ENCODE measurements at regions not wholly inside any gene's neighbourhood (a gene's known extent, or its start where the extent isn't known, plus 50 kb on each side); places are given as distances from the start of the nearest gene placed in this dataset.
"Not testable (repeated sequence)": the region's sequence is repeated elsewhere in the genome, so short reads cannot be mapped to it uniquely, and the experiment has no call there.

GRCh38 chr10:52577047-52577446 is 195.5 kb downstream of the MBL2 start:
- no peak for TF ChIP-seq SUZ12 (IDR thresholded peaks at IDR 0.05; ENCODE audit: extremely low read depth, insufficient read depth, insufficient read length)
- TF ChIP-seq ZNF274 (IDR thresholded peaks at IDR 0.05; ENCODE audit: low read depth, low read length) = no peak
- Histone ChIP-seq H3K4me3 (ENCODE audit: insufficient read length, low read depth) (no peak overlapping the region), H3K4me1 (ENCODE audit: insufficient read depth, insufficient read length) (no peaks in the 10 kb centered on the region), H3K27me3 (ENCODE audit: insufficient read depth, insufficient read length) (no peaks in the 10 kb centered on the region), H3K36me3 (ENCODE audit: insufficient read depth, insufficient read length, low read length) (no peaks in the 10 kb centered on the region), H3K9ac (ENCODE audit: insufficient read length, low read depth) (no peak overlapping the region), H3K9me3 (ENCODE audit: insufficient read depth, low read length) (peaks cover 7% of the 10 kb centered on the region; the same call in 1 of the 2 replicates)
- DNase-seq (ENCODE audit: low read depth, low spot score) = no peak

DNA sequence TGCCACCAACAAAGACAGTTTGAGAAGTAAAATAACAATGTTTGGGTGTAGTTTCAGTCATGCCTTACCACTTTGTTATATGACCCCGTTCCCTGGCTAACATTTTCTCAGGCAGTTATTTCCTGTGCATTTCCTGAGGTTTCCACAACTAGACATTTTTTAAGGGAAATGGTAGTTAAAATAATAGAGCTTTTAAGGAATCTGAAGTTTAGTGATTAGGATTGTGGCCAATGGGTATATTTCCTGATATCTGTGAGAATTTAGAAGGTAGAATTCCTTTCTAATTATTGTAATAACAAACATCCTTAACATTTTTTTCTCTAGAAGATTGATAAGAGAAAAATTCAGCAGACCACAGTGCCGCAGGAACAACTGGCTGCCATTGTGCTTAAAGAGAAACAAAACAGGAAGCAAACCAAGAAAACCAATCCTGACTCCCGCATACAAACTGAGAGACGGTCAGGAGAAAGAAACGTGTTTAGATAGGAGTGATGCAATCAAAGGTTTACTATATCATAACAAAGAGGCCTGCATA is 193.6 kb downstream of the MBL2 start:
- Histone ChIP-seq H3K9me3 (ENCODE audit: insufficient read depth, low read length) (peaks cover 7% of the 10 kb centered on the region; the same call in 1 of the 2 replicates), H3K4me1 (ENCODE audit: insufficient read depth, insufficient read length) (no peaks in the 10 kb centered on the region), H3K36me3 (ENCODE audit: insufficient read depth, insufficient read length, low read length) (no peaks in the 10 kb centered on the region), H3K4me3 (ENCODE audit: insufficient read length, low read depth) (no peak overlapping the region), H3K27me3 (ENCODE audit: insufficient read depth, insufficient read length) (no peaks in the 10 kb centered on the region), H3K9ac (ENCODE audit: insufficient read length, low read depth) (no peak overlapping the region)
- TF ChIP-seq ZNF274 (IDR thresholded peaks at IDR 0.05; ENCODE audit: low read depth, low read length) = no peak
- DNase-seq (ENCODE audit: low read depth, low spot score) = no peak

DNA sequence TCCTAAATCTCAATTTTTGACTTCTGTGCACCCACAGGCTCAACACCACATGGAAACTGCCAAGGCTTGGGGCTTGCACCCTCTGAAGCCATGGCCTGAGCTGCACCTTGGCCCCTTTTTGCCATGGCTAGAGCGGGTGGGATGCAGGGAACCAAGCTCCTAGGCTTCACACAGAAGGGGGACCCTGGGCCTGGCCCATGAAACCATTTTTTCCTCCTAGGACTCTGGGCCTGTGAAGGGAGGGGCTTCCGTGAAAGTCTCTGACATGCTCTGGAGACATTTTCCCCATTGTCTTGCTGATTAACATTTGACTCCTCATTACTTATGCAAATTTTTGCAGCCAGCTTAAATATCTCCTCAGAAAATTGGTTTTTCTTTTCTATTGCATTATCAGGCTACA is 190.9 kb downstream of the MBL2 start:
- H3K4me1 ChIP-seq (ENCODE audit: insufficient read depth, insufficient read length); H3K27me3 ChIP-seq (ENCODE audit: insufficient read depth, insufficient read length); H3K36me3 ChIP-seq (ENCODE audit: insufficient read depth, insufficient read length, low read length); H3K9ac ChIP-seq (ENCODE audit: insufficient read length, low read depth); H3K9me3 ChIP-seq (ENCODE audit: insufficient read depth, low read length); H3K4me3 ChIP-seq (ENCODE audit: insufficient read length, low read depth); DNase-seq (ENCODE audit: low read depth, low spot score): not testable (repeated sequence)

GRCh38 chr10:52583336-52583735 is 189.2 kb downstream of the MBL2 start:
- no peak for TF ChIP-seq ZNF274 (IDR thresholded peaks at IDR 0.05; ENCODE audit: low read depth, low read length)
- no peak for TF ChIP-seq YY1 (IDR thresholded peaks at IDR 0.05; ENCODE audit: insufficient read depth, insufficient read length)
- no peak for TF ChIP-seq SUZ12 (IDR thresholded peaks at IDR 0.05; ENCODE audit: extremely low read depth, insufficient read depth, insufficient read length)
- Histone ChIP-seq H3K36me3 (ENCODE audit: insufficient read depth, insufficient read length, low read length) (no peaks in the 10 kb centered on the region), H3K27me3 (ENCODE audit: insufficient read depth, insufficient read length) (no peaks in the 10 kb centered on the region), H3K4me1 (ENCODE audit: insufficient read depth, insufficient read length) (no peaks in the 10 kb centered on the region), H3K4me3 (ENCODE audit: insufficient read length, low read depth) (no peak overlapping the region), H3K9ac (ENCODE audit: insufficient read length, low read depth) (no peak overlapping the region), H3K9me3 (ENCODE audit: insufficient read depth, low read length) (peaks cover 7% of the 10 kb centered on the region; the same call in 1 of the 2 replicates)
- no peak for DNase-seq (ENCODE audit: low read depth, low spot score)

DNA sequence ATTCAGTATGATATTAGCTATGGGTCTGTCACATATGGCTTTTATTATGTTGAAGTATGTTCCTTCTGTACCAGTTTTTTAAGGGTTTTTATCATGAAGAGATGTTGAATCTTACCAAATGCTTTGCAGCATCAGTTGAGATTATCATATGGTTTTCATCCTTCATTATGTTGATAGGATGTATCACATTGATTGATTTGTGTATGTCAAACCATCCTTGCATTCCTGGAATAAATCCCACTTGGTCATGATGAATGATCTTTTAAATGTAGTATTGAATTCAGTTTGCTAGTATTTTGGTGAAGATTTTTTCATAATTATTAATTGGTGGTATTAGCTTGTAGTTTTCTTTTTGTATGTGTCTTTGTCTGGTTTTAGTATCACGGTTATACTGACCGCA is 185.9 kb downstream of the MBL2 start:
- no peak for DNase-seq (ENCODE audit: low read depth, low spot score)
- H3K9ac ChIP-seq (ENCODE audit: insufficient read length, low read depth) = no peak overlapping the region
- TF ChIP-seq YY1 (IDR thresholded peaks at IDR 0.05; ENCODE audit: insufficient read depth, insufficient read length) (no peak), ZNF274 (IDR thresholded peaks at IDR 0.05; ENCODE audit: low read depth, low read length) (no peak), SUZ12 (IDR thresholded peaks at IDR 0.05; ENCODE audit: extremely low read depth, insufficient read depth, insufficient read length) (no peak)
- no peaks in the 10 kb centered on the region for H3K27me3 ChIP-seq (ENCODE audit: insufficient read depth, insufficient read length)
- H3K36me3 ChIP-seq (ENCODE audit: insufficient read depth, insufficient read length, low read length) = no peaks in the 10 kb centered on the region
- 0 out of 2 replicates have a peak, but pooled peaks cover 2% of the 10 kb centered on the region for H3K9me3 ChIP-seq (ENCODE audit: insufficient read depth, low read length)
- no peaks in the 10 kb centered on the region for H3K4me1 ChIP-seq (ENCODE audit: insufficient read depth, insufficient read length)
- no peak overlapping the region for H3K4me3 ChIP-seq (ENCODE audit: insufficient read length, low read depth)

GRCh38 chr10:52597189-52597863 is 175.3 kb downstream of the MBL2 start:
- Histone ChIP-seq H3K9me3 (ENCODE audit: insufficient read depth, low read length) (no peaks in the 10 kb centered on the region), H3K36me3 (ENCODE audit: insufficient read depth, insufficient read length, low read length) (no peaks in the 10 kb centered on the region), H3K9ac (ENCODE audit: insufficient read length, low read depth) (no peak overlapping the region), H3K4me3 (ENCODE audit: insufficient read length, low read depth) (no peak overlapping the region), H3K4me1 (ENCODE audit: insufficient read depth, insufficient read length) (no peaks in the 10 kb centered on the region), H3K27me3 (ENCODE audit: insufficient read depth, insufficient read length) (no peaks in the 10 kb centered on the region)
- DNase-seq (ENCODE audit: low read depth, low spot score) = no peak
- no peak for TF ChIP-seq ZNF274 (IDR thresholded peaks at IDR 0.05; ENCODE audit: low read depth, low read length)
- no peak for TF ChIP-seq SUZ12 (IDR thresholded peaks at IDR 0.05; ENCODE audit: extremely low read depth, insufficient read depth, insufficient read length)
- no peak for TF ChIP-seq YY1 (IDR thresholded peaks at IDR 0.05; ENCODE audit: insufficient read depth, insufficient read length)

- no peaks in the 10 kb centered on the region for H3K4me1 ChIP-seq (ENCODE audit: insufficient read depth, insufficient read length)
- no peaks in the 10 kb centered on the region for H3K36me3 ChIP-seq (ENCODE audit: insufficient read depth, insufficient read length, low read length)
- TF ChIP-seq SUZ12 (IDR thresholded peaks at IDR 0.05; ENCODE audit: extremely low read depth, insufficient read depth, insufficient read length) = no peak
- TF ChIP-seq ZNF274 (IDR thresholded peaks at IDR 0.05; ENCODE audit: low read depth, low read length) = no peak
- H3K9me3 ChIP-seq (ENCODE audit: insufficient read depth, low read length) = no peaks in the 10 kb centered on the region
- H3K4me3 ChIP-seq (ENCODE audit: insufficient read length, low read depth) = no peak overlapping the region
- DNase-seq (ENCODE audit: low read depth, low spot score) = no peak
- H3K27me3 ChIP-seq (ENCODE audit: insufficient read depth, insufficient read length) = no peaks in the 10 kb centered on the region
- H3K9ac ChIP-seq (ENCODE audit: insufficient read length, low read depth) = no peak overlapping the region
Observed at GRCh38 chr10:52598936-52599335, 173.6 kb downstream of the MBL2 start.
